TTC549 (cell line): ENCODE measurements at regions not wholly inside any gene's neighbourhood (a gene's known extent, or its start where the extent isn't known, plus 50 kb on each side); places are given as distances from the start of the nearest gene placed in this dataset.

ENCODE experiments used
- FAIRE-seq: peaks from 2 replicates; lab custom pipeline; 2012; peaks lifted over from hg19 to GRCh38; lab: Jason Lieb, UNC

DNA sequence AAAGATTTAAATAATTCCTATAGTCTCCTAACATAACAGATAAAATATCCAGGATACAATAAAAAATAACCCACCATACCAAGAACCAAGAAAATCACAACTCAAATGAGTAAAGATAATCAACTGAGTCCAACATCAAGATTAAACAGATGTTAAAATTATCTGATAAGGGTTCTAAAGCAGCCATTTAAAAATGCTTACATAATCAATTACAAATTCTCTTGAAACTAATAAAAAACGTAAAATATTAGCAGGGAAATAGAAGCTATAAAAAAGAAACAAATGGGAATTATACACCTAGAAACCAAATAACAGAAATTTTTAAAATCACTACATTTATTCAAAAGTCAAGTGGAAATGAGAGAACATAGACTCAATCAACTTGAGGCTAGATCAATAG is 297.7 kb upstream of the RAB6C start:
- FAIRE-seq, result no peak

DNA sequence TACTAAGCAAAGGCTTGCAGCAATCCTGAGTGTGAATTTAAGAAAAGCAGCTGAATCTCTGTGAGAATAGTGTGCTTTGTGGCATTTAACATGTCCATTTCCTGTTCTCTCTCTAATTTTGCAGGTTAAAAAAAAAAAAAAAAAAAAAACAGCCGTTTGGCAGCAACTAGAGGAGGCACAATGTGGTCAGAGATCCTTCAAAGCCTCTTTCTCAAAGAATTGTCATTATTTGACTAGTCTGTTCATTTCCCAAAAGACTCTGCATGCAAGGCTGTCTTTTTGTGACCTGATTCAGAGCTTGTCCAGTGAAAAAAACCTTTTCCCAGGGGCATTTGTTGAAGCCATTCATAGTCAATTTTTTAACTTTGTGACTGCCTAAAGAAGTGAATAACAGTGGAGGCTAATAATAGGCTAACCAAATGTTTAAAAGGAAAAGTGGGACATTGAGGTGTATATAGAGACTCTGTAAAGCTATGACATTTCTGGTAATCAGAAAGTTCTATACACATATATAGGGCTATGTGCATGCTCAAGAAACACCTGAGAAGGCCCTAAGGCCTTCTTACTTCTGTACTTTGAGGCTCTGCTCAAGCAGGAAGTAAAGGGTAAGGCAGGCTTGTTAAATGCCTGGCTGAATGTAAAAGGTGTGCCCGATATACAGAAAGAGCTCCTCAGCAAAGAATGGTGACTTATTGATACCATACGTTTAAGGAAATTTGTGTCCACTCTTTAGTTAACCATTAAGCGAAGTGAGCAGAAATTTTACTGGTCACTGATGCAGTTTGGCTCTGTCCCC is 289.6 kb upstream of the RAB6C start:
- FAIRE-seq, result no peak

DNA sequence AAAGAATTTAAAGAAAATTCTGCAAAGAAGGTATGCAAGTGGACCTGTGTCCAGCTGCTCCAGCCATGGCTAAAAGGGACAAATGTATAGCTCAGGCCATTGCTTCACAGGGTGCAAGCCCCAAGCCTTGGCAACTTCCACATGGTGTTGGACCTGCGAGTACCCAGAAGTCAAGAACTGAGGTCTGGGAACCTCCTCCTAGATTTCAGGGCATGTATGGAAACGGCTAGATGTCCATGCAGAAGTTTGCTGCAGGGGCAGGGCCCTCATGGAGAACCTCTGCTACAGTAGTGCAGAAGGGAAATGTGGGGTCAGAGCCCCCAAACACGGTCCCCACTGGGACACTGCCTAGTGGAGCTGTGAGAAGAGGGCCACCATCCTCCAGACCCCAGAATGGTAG is 284.0 kb upstream of the RAB6C start:
- no peak for FAIRE-seq

DNA sequence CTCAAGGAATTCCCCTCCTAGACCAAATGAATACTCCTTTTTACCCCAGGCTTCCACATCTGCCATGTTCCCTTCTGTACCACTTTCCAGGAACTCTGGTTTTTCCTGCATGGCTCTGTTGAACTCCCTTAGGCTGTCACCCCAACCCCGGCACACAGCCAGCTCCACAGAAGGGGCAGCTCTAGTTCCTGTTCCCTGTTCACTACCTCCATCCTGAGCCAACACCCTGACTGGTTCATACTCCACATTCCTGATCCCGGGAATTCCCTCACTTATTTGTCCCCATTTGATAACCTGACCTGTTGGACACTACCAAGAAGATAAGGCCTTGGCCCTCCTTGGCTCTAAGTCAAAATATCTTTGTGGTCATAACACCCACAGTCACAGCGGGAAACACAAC is 280.9 kb upstream of the RAB6C start:
- no peak for FAIRE-seq

DNA sequence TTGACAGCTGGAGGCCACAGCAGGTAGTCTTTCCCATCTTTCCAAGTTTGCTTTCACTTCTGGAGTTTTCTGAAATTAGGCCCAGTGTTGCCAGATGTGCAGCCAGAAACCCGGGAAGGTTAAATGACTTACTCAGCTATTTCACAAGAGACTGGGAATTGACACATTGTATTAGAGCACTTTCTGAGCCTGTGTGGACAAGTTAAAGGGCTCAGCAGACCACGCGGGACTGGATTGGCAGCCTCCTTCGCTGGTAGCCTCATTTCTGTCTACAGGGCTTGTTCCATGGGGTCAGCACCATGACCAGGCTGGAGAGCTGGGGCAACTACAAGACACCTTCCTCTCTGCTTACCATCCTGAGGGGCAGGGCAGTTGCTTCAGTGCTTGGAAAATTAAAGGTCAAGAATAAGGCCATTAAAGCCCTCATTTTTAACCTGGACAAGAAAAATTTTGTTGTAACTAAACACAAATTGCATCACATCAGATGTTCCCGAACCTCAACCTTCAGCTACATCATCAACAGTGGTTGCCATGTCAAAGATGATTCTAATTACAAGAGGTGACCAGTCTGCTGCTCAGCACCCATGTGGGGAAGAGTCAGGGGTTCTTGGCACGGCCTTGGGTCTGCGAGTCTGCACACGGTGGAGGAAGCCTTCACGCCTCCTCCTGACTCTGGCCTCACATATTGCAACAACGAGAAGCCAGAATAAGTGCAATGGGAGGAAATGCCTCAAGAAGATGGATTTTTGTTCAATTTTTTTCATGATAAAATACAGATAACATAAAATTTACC is 279.5 kb upstream of the RAB6C start:
- FAIRE-seq, result no peak

DNA sequence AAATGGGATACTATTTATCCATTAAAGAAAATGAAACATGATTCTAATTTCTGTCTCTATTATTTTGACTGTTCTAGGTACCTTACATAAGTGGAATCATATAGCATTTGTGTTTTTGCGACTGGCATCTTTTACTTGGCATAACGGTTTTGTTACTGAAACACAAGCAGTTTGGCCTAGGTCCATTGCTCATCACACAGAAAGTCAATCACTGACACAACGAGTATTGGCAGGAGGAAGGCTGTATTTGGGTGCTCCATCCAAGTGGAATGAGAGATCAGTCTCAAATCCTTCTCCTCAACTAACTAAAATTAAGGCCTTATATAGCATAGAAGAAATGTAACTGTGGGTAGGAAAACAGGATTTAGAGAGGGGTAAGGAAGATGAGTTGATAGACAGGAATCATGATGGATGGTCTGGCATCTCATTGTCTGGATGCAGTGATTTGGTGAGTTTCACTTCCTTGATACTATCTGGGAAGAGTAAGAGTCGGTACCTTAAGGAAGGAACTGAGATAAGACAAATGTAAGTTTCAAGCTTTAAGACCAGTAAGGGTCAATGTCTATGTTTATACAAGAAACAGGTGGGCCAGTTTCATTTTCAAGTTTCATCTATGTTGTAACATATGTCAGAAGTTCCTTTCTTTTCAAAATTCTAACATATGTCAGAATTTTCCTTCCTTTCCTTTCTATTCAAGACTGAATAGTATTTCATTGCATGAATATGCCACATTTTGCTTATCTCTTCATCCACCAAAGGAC is 276.9 kb upstream of the RAB6C start:
- no peak for FAIRE-seq

DNA sequence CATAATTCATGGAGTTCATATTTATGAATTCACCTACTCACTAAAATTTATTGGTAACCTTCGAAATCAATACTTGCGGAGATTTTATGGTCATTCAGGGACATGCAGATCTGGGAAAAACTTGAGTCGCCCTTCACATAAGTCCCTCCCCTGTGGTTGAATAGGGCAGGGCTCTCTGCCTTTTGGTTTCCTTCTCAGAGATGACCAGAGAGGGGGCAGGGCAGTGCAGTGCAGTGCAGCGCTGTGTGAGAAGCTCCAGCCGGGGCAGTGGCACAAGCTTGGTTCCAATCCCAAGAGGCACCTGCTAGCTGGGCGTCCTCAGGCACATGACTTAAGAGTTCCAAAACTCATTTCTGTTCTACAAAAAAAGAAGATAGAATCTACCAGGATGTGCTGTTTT is 274.4 kb upstream of the RAB6C start:
- FAIRE-seq, result no peak

DNA sequence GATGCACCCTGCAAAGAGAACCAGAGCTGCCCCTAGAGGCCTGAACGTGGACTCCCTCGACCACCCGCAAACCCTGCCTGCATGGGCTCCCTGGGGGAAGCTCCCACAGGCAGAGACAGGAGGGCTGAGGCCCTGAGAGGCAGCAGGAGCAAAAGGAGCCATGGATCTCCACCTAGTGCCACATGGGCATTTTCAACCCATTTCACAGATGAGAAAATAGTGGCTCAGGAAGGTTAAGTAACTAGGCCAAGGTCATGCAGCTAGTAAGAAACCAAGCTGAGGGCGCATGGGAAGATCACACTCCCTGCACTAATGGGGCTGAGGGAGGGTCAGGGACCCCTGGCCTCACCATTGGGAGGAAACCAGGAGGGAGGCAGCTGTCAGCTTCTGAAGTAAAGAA is 271.7 kb upstream of the RAB6C start:
- FAIRE-seq, result no peak

DNA sequence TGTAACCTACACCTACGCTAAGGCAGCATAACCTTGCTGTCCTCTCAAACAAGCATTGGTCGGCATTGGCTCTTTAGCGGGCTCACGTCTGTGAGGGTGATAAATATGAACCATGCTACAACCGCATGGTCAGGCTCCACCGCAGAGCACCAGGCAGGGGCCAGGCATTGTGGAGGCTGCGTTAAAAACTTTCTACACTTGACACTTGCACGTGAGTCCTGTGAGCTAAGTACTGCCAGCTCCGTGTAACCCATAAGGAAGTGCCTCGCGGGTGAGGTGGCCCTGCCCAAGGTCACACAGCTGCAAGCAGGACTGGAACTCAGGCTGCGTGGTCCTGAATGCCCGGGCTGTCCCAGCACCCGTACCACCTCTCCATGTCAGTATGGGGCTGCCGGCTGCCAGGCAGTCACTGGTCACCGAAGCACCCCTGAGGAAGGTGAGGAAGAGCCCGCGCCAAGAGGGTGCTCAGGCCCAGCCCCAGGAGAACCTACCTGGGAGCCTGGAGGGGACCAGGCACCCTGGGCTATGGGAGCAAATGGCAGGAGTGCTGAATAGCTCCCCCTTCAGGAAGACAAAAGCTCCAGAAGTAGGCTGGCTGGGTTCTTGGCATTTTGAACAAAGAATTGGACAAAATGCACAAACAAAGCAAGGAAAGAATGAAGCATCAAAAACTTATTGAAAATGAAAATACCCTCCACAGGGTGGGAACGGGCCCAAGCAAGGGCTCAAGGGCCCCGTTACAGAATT is 271.1 kb upstream of the RAB6C start:
- no peak for FAIRE-seq

DNA sequence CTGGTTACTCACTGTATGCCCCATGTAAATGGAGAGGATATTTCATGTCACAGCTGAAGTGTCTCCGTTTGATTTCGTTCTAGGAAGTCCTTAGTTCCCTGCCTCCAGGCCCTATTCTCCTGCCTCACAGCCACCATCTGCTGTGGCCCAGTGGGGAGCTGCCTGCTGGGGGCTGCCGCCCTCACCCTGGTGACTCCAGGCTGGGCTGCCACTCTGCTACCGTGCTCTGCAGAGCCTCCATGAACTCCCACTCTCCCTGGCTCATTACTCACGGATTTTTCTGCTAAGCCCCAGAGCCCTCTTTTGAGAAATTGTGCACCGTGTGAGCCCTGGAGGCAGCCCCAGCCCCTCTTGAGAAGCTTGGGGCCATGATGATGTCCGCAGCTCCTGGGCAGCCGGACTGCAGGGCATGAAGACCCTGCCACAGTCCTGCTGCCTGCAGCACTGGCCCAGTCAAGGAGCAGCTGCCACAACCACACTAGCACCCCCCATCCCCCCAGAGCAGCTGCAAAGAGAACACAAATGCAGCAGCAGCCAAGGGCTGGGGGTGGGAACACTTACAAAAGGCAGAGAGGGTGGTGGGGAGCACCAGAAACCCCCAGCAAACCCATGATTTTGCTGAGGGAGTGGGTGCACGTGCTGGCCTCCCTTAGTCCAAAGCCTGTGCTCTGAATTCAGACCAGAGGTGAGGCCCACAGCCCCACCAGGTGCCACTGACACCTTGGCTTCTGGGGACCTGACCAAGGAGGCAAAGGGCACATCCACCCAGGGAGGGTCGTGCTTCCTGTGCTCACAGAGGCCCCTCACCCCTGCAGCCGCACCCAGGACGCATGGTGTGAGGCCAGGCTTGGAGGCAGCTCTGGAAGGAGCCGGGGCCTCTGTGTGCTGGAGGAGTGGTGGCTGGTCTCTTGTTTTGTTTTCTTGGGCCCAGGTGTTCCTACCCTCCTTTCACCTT is 270.2 kb upstream of the RAB6C start:
- no peak for FAIRE-seq

DNA sequence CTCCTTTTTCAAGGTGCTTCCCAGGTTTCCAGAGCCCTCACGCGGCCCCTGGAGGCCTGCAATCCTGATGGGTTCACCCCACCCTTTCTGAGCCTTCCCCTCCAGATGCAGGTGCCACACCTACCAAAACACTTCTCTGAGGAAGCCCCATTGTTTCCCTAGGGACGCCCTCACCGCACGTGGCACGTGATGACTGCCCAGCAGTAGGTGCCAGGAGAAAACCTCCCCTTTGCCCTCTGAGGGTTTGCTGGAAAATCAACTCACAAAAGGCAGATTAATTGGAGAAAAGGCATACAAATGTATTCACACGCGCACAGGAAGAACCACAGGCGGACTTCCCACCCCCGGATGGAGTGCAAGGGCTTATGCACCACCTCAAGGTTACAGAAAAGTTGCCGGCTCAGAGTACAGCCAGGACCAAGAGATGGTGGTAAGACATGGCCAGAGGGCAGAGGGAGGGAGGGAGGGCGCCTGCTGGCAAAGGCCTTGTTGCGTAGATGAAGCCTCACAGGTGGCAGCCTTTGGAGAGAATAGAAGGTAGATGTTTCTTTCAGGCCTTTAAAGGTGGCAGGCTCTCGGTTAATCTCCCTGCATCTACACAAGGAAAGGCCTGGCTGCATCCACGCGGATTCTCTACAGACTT is 269.4 kb upstream of the RAB6C start:
- FAIRE-seq, result no peak

DNA sequence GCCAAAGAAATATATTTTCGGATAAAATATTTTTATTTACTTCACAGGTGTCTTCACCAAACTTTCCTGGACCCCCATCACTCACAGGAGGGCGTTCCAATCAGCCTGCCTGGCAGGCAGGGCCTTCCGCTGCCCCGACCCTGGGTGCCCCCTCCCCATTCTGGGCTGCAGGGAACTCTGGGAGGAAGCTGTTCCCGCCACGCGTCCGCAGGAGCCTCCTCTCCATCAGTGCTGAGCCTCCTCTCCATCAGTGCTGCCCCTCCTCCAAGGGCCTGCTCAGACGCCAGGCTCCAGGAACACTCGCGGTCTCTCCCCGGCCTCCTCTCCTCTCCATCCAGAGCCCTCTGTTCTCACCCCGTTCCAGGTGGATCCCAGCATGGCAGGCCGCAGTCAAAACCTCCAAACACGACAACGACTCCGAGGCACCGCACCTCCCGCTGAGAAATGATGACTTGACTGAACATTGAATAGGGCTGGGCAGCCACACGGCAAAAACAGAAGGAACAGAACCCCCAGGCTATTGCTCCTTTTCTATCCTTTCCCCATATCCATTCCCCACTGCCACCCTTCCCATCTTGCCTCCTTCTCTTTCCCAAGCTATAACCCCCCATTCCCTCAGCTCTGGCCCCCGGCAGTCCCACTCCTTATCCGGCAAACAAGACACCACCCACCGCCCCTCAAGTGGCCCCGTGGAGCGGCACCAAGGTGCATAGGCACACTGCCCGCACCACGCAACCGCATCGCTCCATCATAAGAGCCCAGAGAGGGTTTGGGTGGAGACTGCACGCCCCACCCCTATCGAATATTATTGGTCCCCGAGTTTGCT is 268.6 kb upstream of the RAB6C start:
- no peak for FAIRE-seq

DNA sequence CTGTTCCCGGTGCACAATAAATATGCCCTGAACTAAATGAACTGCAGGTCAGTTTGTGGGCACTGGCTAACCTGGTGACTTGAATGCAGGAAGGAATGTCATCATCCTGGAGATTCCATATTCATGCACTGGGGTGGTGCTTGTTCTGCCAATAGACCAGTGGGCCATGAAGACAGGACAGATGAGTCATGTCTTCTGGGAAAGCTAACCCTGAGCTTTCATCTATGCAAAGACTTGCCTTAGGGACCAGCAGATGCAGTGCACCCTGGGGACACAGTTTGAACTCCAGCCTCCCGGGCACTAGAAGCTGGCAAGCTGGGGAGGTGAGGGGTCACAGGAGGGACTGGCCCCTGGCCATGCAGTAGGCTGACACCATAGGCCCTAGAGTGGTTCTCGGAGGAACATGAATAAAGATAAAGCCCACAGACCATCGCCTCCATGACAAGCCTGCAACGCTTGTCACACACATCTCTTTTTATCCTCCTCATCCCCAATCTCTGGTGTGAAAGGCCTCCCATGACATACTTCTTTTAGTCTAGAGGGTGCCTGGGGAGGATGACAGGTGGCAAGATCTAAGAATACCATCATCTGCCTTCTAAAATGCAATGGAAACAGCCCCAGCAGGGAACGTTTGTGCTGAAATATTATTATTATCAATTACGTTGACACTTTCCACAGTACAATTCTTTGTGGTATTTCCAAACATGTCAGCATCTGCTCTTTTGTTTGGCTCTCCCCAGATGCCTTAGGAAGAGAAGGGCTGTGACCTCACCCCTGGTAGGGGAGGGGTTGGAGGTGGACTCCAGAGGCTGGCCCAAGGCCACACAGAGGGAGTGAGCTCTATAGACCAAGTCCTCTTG is 267.4 kb upstream of the RAB6C start:
- no peak for FAIRE-seq

DNA sequence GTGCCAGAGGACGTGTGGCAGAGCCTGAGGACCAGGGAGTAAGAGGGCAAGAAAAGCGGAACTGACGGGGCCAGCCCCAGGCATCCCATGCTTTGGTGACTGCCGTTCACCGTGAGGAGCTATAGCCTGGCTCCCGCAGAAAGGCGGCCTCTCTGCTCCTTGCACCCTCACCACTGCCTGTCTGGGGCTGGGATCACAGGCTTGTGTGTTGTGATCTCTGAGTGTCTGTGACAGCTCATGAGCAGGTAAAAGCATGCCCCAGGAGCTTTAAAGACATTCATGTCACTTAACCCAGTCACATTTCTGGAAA is 266.8 kb upstream of the RAB6C start:
- FAIRE-seq, result no peak

DNA sequence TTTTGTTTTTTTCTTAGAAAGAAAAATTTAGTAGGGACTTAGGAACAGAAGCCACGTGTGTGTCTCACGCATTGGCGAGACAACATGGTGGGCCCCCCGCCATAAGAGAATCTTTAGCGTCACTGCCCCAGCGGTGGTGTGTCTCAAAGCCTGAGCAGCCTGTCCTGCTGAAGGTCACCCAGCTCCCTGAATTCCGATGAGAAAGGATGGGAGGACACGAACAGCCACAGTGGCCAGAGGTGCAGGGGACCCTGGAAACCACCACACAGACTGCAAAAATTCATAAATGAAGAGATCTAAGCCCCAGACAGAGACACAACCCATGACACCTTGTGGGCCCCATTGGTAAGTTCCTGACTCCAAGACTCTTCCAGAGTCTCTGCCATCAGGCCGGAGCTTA is 266.1 kb upstream of the RAB6C start:
- FAIRE-seq, result no peak

DNA sequence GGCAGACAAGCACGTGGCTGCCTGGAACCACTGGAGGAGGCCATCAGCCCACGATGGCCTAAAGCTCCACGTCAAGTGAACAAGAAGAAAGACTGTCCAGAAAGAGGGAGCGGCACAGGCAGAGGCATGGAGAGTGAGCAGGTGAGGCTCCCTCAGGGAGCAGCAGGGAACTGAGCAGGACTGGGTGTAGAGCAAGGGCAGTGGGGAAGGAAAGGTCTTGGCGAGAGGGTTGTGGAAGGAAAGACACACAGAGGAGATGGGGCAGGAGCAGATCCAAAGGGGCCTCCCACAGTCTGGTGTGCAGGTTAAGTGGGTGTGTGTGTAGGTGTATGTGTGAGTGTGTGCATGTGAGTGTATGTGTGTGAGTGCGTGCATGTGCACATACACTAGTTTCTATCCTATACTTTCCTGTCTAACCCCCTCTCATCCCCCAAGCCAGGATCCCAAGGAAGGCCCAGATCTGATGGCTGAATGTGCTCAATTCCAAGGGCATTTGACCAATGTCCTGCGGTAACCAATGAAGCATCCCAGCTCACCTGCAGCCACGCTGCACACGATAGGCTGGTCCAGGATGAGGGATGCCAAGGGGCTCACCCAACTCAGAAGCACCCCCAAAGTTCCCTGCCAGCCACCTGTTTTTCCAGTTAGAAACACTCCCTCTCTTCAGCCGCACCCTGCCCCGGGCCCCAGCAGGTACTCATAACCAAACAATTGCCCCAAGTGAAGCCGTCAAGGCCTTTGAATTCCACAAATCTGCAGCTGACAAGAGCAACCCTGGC is 262.5 kb upstream of the RAB6C start:
- FAIRE-seq, result no peak

DNA sequence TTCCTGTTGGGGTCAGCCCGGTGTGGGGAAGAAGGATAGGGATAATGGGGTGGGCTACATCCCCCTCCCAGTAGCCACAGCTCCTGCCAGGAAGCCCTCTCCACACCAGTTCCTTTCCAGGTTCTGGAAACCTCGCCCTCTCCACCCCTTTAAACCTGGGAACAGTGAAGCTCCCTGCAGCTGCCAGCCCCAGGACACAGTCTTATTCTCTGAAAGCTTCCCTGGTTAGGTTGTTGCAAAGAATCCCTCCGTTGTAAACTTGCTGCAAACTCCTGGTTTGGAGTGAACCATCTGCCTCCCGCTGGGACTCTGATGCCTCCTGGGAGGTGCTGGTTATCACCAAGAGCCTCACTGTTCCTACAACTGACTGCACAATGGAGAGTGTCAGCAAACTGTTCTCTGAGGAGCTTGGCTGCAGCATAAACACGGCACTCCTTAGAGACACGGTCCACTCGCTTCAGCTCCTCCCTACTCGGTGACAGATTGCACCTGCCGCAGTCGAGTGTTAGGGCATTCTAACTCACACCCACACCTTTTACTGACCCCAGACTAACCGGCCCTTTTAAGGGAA is 261.8 kb upstream of the RAB6C start:
- no peak for FAIRE-seq

DNA sequence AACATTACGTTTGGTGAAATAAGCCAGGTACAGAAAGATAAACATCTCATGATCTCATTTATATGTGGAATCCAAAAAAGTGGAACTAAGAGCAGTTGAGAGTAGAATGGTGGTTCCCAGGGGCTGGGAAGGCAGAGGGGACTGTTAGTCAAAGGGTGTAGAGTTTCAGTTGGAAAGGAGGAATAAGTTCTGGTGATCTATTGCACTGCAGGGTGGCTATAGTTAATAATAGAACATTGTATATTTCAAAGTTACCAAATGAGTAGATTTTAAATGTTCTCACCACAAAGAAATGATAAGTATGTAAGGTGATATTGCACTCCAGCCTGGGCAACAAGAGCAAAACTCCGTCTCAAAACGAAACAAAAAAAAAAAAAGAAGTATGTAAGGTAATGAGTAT is 260.1 kb upstream of the RAB6C start:
- FAIRE-seq, result no peak
